SK-N-SH (cell line): ENCODE measurements at regions not wholly inside any gene's neighbourhood (a gene's known extent, or its start where the extent isn't known, plus 50 kb on each side); places are given as distances from the start of the nearest gene placed in this dataset.

Experiments
- EP300 ChIP-seq, 2 experiments: IDR thresholded peaks; 2 replicates each; pipeline versions ENCODE4 v1.4.0 to v1.6.1; 2012; ENCODE audit warnings: borderline replicate concordance in 1 of 2, low read depth in 1 of 2, low read length in 1 of 2
- FOXJ3 ChIP-seq: sonication (generic); formaldehyde crosslinking; IDR thresholded peaks from 2 replicates; pipeline ENCODE4 v1.5.1; 2020; ENCODE audit warnings: mild to moderate bottlenecking, missing genetic modification reagents
- MXI1 ChIP-seq: IDR thresholded peaks from 2 replicates; pipeline ENCODE4 v1.6.1; 2012; ENCODE audit warnings: mild to moderate bottlenecking, low read depth, low read length, improper control_type of control experiment
- NRF1 ChIP-seq: IDR thresholded peaks from 2 replicates; pipeline ENCODE4 v1.6.1; 2012; ENCODE audit warnings: low read depth, mild to moderate bottlenecking, low read length
- POLR2AphosphoS5 ChIP-seq: IDR thresholded peaks from 2 replicates; pipeline ENCODE4 v1.6.1; 2012; ENCODE audit warnings: low read depth, low read length
- SIN3A ChIP-seq: IDR thresholded peaks from 2 replicates; pipeline ENCODE4 v1.6.1; 2012; ENCODE audit warnings: low read depth, mild to moderate bottlenecking, low read length, moderate library complexity, borderline replicate concordance
- TAF1 ChIP-seq: IDR thresholded peaks from 2 replicates; pipeline ENCODE4 v1.6.1; 2012; ENCODE audit warnings: low read depth, mild to moderate bottlenecking, low read length, moderate library complexity, borderline replicate concordance
- TF ChIP-seq, protein P1 (sequence below): fragments of 200-600 bp; sonication (generic); IDR thresholded peaks from 2 replicates; pipeline ENCODE4 v1.6.1; 2017; ENCODE audit warnings: antibody characterized with exemption, mild to moderate bottlenecking, moderate library complexity
- TF ChIP-seq, protein P2 (sequence below): IDR thresholded peaks from 2 replicates; pipeline ENCODE4 v1.6.1; 2012; ENCODE audit warnings: mild to moderate bottlenecking, low read depth, low read length, moderate library complexity

GRCh38 chr10:60719721-60720120, 58.6 kb upstream of the CDK1 start:
- TF ChIP-seq FOXJ3 (no peak), NRF1 (no peak), MXI1 (no peak), SIN3A (no peak), TAF1 (no peak), POLR2AphosphoS5 (no peak), EP300 (IDR thresholded peaks at IDR 0.05; ENCODE audit: borderline replicate concordance in 1 of 2, low read depth in 1 of 2, low read length in 1 of 2) (no peak)
- TF ChIP-seq, protein P1, sequence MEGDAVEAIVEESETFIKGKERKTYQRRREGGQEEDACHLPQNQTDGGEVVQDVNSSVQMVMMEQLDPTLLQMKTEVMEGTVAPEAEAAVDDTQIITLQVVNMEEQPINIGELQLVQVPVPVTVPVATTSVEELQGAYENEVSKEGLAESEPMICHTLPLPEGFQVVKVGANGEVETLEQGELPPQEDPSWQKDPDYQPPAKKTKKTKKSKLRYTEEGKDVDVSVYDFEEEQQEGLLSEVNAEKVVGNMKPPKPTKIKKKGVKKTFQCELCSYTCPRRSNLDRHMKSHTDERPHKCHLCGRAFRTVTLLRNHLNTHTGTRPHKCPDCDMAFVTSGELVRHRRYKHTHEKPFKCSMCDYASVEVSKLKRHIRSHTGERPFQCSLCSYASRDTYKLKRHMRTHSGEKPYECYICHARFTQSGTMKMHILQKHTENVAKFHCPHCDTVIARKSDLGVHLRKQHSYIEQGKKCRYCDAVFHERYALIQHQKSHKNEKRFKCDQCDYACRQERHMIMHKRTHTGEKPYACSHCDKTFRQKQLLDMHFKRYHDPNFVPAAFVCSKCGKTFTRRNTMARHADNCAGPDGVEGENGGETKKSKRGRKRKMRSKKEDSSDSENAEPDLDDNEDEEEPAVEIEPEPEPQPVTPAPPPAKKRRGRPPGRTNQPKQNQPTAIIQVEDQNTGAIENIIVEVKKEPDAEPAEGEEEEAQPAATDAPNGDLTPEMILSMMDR, result no peak
- TF ChIP-seq, protein P2, sequence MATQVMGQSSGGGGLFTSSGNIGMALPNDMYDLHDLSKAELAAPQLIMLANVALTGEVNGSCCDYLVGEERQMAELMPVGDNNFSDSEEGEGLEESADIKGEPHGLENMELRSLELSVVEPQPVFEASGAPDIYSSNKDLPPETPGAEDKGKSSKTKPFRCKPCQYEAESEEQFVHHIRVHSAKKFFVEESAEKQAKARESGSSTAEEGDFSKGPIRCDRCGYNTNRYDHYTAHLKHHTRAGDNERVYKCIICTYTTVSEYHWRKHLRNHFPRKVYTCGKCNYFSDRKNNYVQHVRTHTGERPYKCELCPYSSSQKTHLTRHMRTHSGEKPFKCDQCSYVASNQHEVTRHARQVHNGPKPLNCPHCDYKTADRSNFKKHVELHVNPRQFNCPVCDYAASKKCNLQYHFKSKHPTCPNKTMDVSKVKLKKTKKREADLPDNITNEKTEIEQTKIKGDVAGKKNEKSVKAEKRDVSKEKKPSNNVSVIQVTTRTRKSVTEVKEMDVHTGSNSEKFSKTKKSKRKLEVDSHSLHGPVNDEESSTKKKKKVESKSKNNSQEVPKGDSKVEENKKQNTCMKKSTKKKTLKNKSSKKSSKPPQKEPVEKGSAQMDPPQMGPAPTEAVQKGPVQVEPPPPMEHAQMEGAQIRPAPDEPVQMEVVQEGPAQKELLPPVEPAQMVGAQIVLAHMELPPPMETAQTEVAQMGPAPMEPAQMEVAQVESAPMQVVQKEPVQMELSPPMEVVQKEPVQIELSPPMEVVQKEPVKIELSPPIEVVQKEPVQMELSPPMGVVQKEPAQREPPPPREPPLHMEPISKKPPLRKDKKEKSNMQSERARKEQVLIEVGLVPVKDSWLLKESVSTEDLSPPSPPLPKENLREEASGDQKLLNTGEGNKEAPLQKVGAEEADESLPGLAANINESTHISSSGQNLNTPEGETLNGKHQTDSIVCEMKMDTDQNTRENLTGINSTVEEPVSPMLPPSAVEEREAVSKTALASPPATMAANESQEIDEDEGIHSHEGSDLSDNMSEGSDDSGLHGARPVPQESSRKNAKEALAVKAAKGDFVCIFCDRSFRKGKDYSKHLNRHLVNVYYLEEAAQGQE, result no peak
